ENCODE measurements at regions not wholly inside any gene's neighbourhood (a gene's known extent, or its start where the extent isn't known, plus 50 kb on each side); places are given as distances from the start of the nearest gene placed in this dataset.

- DNase-seq, result no peak
- Histone ChIP-seq H3K27me3 (no peaks in the 10 kb centered on the region), H3K27ac (no peak overlapping the region), H3K4me3 (no peak overlapping the region), H3K9me3 (no peaks in the 10 kb centered on the region), H3K36me3 (no peaks in the 10 kb centered on the region), H3K4me1 (ENCODE audit: insufficient read depth) (no peaks in the 10 kb centered on the region)
- WGBS, 3 donors, result 93 to 95% (median 94%) methylated on average over 2 of the region's 2 CpGs
- no peak for TF ChIP-seq EP300 (IDR thresholded peaks at IDR 0.05)
- no peak for TF ChIP-seq POLR2A (IDR thresholded peaks at IDR 0.05)
- no peak for TF ChIP-seq CTCF (IDR thresholded peaks at IDR 0.05)
- intact Hi-C loops (cut with DNase I), result no loop called here
Observed at GRCh38 chr14:29205658-29206057, 439.1 kb downstream of the FOXG1 start.

- no peaks in the 10 kb centered on the region for H3K36me3 ChIP-seq
- no peaks in the 10 kb centered on the region for H3K9me3 ChIP-seq
- DNase-seq, result no peak
- WGBS, 3 donors, result 71 to 79% (median 72%) methylated on average over 3 of the region's 3 CpGs
- no peak overlapping the region for H3K4me3 ChIP-seq
- TF ChIP-seq EP300 (IDR thresholded peaks at IDR 0.05), result no peak
- no peak for TF ChIP-seq POLR2A (IDR thresholded peaks at IDR 0.05)
- no peak for TF ChIP-seq CTCF (IDR thresholded peaks at IDR 0.05)
- no peaks in the 10 kb centered on the region for H3K27me3 ChIP-seq
- intact Hi-C loops (cut with DNase I), result no loop called here
- H3K4me1 ChIP-seq (ENCODE audit: insufficient read depth), result peaks cover 2% of the 10 kb centered on the region
- no peak overlapping the region for H3K27ac ChIP-seq
Observed at GRCh38 chr14:29215853-29216252, 449.3 kb downstream of the FOXG1 start.

GRCh38 chr14:29216268-29217232 is 450.0 kb downstream of the FOXG1 start:
- H3K27me3 ChIP-seq, result no peaks in the 10 kb centered on the region
- H3K36me3 ChIP-seq, result no peaks in the 10 kb centered on the region
- H3K9me3 ChIP-seq, result no peaks in the 10 kb centered on the region
- WGBS, 3 donors, result 64 to 72% (median 69%) methylated on average over 9 of the region's 9 CpGs
- H3K4me3 ChIP-seq, result no peak overlapping the region
- peaks cover 2% of the 10 kb centered on the region for H3K4me1 ChIP-seq (ENCODE audit: insufficient read depth)
- H3K27ac ChIP-seq, result no peak overlapping the region
- no peak for DNase-seq
- intact Hi-C loops (cut with DNase I), result no loop called here
- TF ChIP-seq POLR2A (IDR thresholded peaks at IDR 0.05) (no peak), CTCF (IDR thresholded peaks at IDR 0.05) (no peak), EP300 (IDR thresholded peaks at IDR 0.05) (no peak)

- intact Hi-C loops (cut with DNase I), result no loop called here
Observed at GRCh38 chr14:29217813-29218450, 451.3 kb downstream of the FOXG1 start.

More at GRCh38 chr14:29217813-29218450, 451.3 kb downstream of the FOXG1 start:
- DNase-seq, result no peak
- H3K27me3 ChIP-seq, result no peaks in the 10 kb centered on the region
- H3K9me3 ChIP-seq, result no peaks in the 10 kb centered on the region
- WGBS, 3 donors, result 14 to 21% (median 17%) methylated on average over 5 of the region's 5 CpGs
- H3K4me1 ChIP-seq (ENCODE audit: insufficient read depth), result peaks cover 2% of the 10 kb centered on the region
- H3K27ac ChIP-seq, result no peak overlapping the region
- TF ChIP-seq CTCF (IDR thresholded peaks at IDR 0.05), result no peak
- no peak for TF ChIP-seq POLR2A (IDR thresholded peaks at IDR 0.05)
- TF ChIP-seq EP300 (IDR thresholded peaks at IDR 0.05), result no peak
- H3K4me3 ChIP-seq, result no peak overlapping the region
- H3K36me3 ChIP-seq, result no peaks in the 10 kb centered on the region
